Liver (tissue), 8 donors: ENCODE measurements at regions not wholly inside any gene's neighbourhood (a gene's known extent, or its start where the extent isn't known, plus 50 kb on each side); places are given as distances from the start of the nearest gene placed in this dataset.

Experiments
- DNase-seq: peaks from one replicate; pipeline ENCODE4 v3.0.0-alpha.2; 2017; ENCODE audit warnings: low spot score
- H3K27ac ChIP-seq, 2 donors: one replicate each; pipeline ENCODE4 v1.7.0; 2013; ENCODE audit warnings: inconsistent platforms in 2 of 2, low read length in 2 of 2, control low read depth in 1 of 2, low read depth in 1 of 2, mild to moderate bottlenecking in 1 of 2
- H3K27me3 ChIP-seq, 4 donors: one replicate each; pipeline versions ENCODE4 v1.6.1 to v1.7.0; 2013; ENCODE audit warnings: low read length in 3 of 4, inconsistent platforms in 1 of 4, mild to moderate bottlenecking in 1 of 4, moderate library complexity in 1 of 4; ENCODE audit not compliant: control insufficient read depth in 4 of 4, insufficient read depth in 4 of 4
- H3K36me3 ChIP-seq, 4 donors: one replicate each; pipeline versions ENCODE4 v1.6.1 to v1.7.0; 2013; ENCODE audit warnings: low read length in 3 of 4, mild to moderate bottlenecking in 3 of 4, low read depth in 1 of 4, moderate library complexity in 1 of 4; ENCODE audit not compliant: control insufficient read depth in 4 of 4, insufficient read depth in 3 of 4
- H3K4me1 ChIP-seq, 4 donors: one replicate each; pipeline versions ENCODE4 v1.6.1 to v1.7.0; 2013; ENCODE audit warnings: low read length in 3 of 4, mild to moderate bottlenecking in 3 of 4, moderate library complexity in 1 of 4; ENCODE audit not compliant: control insufficient read depth in 4 of 4, insufficient read depth in 4 of 4
- H3K4me3 ChIP-seq, 3 donors: one replicate each; pipeline versions ENCODE4 v1.6.1 to v1.7.0; 2013; ENCODE audit warnings: low read length in 3 of 3, control low read depth in 1 of 3, low read depth in 1 of 3, mild to moderate bottlenecking in 1 of 3
- H3K9ac ChIP-seq, 2 donors: one replicate each; pipeline ENCODE4 v1.7.0; 2013; ENCODE audit warnings: low read length in 2 of 2, mild to moderate bottlenecking in 2 of 2, moderate library complexity in 2 of 2, control low read depth in 1 of 2, low read depth in 1 of 2
- H3K9me3 ChIP-seq, 4 donors: one replicate each; pipeline versions ENCODE4 v1.6.1 to v1.7.0; 2013; ENCODE audit warnings: low read length in 3 of 4; ENCODE audit not compliant: control insufficient read depth in 4 of 4
- EGR1 ChIP-seq, 2 donors: IDR thresholded peaks; 2 replicates each; pipeline ENCODE4 v1.6.1; 2016 to 2018; ENCODE audit warnings: antibody characterized with exemption in 2 of 2, low read depth in 2 of 2
- FOXA1 ChIP-seq: IDR thresholded peaks from 2 replicates; pipeline ENCODE4 v1.6.1; 2016; ENCODE audit warnings: antibody characterized with exemption
- FOXA2 ChIP-seq: IDR thresholded peaks from 2 replicates; pipeline ENCODE4 v1.6.1; 2016; ENCODE audit warnings: antibody characterized with exemption
- GABPA ChIP-seq, 2 donors: IDR thresholded peaks in 1 of 2; conservative IDR thresholded peaks in 1 of 2; 2 replicates each; pipeline ENCODE4 v1.6.1; 2016; ENCODE audit warnings: antibody characterized with exemption in 2 of 2, mild to moderate bottlenecking in 1 of 2, moderate library complexity in 1 of 2
- HNF4G ChIP-seq: IDR thresholded peaks from 2 replicates; pipeline ENCODE4 v1.6.1; 2016; ENCODE audit warnings: antibody characterized with exemption
- JUND ChIP-seq, 2 donors: IDR thresholded peaks; 2 replicates each; pipeline ENCODE4 v1.6.1; 2016; ENCODE audit warnings: antibody characterized with exemption in 2 of 2
- NR2F2 ChIP-seq: IDR thresholded peaks from 2 replicates; pipeline ENCODE4 v1.6.1; 2016; ENCODE audit warnings: antibody characterized with exemption
- RAD21 ChIP-seq, 2 donors: IDR thresholded peaks; 2 replicates each; pipeline ENCODE4 v1.6.1; 2016; ENCODE audit warnings: antibody characterized with exemption in 2 of 2, mild to moderate bottlenecking in 2 of 2
- RXRA ChIP-seq, 2 donors: IDR thresholded peaks; 2 replicates each; pipeline ENCODE4 v1.6.1; 2017 to 2018; ENCODE audit warnings: antibody characterized with exemption in 2 of 2, mild to moderate bottlenecking in 1 of 2
- SP1 ChIP-seq: IDR thresholded peaks from 2 replicates; pipeline ENCODE4 v1.6.1; 2018; ENCODE audit warnings: antibody characterized with exemption, mild to moderate bottlenecking
- TAF1 ChIP-seq: conservative IDR thresholded peaks from 2 replicates; pipeline ENCODE4 v1.6.1; 2016; ENCODE audit warnings: antibody characterized with exemption, mild to moderate bottlenecking
- YY1 ChIP-seq: IDR thresholded peaks from 2 replicates; pipeline ENCODE4 v1.6.1; 2016; ENCODE audit warnings: antibody characterized with exemption, mild to moderate bottlenecking
- WGBS: extraction: QIAGEN DNeasy Blood & Tissue Kit; methylation state at CpG from one replicate; pipeline ENCODE4 v1.1.7; 2013; 5-methylcytosine and 5-hydroxymethylcytosine counted together
- TF ChIP-seq, protein P1 (sequence below): IDR thresholded peaks from 2 replicates; pipeline ENCODE4 v1.6.1; 2016; ENCODE audit warnings: antibody characterized with exemption
- TF ChIP-seq, protein P2 (sequence below): IDR thresholded peaks from 2 replicates; pipeline ENCODE4 v1.6.1; 2016; ENCODE audit warnings: antibody characterized with exemption
- TF ChIP-seq, protein P3 (sequence below): IDR thresholded peaks from 2 replicates; pipeline ENCODE4 v1.6.1; 2016; ENCODE audit warnings: antibody characterized with exemption, mild to moderate bottlenecking
- TF ChIP-seq, protein P4 (sequence below): fragments of 150-350 bp; IDR thresholded peaks from 2 replicates; pipeline ENCODE4 v1.5.1; 2017; ENCODE audit warnings: improper control_type of control experiment, low read depth, low read length; ENCODE audit not compliant: missing input control
- TF ChIP-seq, protein P5 (sequence below): IDR thresholded peaks from 2 replicates; pipeline ENCODE4 v1.6.1; 2016; ENCODE audit warnings: antibody characterized with exemption
- donor health status: healthy.
- donor health status: healthy.
- donor health status: healthy.
- donor health status: healthy.
- donor health status: healthy.

DNA sequence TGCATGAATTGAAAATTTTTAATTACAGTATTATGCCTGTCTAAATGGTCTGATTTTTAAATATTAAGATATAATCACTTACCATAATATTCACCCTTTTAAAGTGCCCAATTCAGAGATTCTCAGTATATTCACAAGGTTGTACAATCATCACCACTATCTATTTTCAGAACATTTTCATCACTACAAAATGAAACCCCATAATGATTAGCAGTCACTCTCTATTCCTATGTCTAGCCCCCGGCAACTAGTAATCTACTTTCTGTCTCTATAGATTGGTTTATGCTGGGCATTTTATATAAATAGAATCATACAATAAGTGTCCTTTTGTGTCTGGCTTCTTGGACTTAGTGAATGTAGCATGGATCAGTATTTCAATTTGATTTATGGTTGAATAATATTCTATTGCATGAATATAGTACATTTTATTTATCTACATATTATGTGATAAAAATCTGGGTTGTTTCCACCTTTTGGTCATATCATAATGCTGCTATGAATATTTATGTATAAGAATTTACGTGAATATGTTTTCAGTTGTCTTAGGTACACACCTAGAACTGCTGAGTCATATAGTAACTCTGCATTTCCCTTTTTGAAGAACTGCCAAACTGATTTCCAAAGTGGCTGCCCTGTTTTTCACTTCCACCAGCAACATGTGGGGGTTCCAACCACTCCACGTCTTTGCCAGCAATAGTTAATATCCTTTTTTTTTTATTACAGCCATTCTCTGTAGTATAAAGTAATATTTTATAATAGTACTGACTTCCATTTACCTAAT, 485.7 kb upstream of the ZNF385D start:
- Histone ChIP-seq H3K4me3 (no peak overlapping the region), H3K27me3 (peaks cover 0 to 5% (median 0%) of the 10 kb centered on the region in 4 donors), H3K9me3 (no peaks in the 10 kb centered on the region), H3K9ac (no peak overlapping the region), H3K4me1 (no peaks in the 10 kb centered on the region), H3K27ac (no peak overlapping the region), H3K36me3 (no peaks in the 10 kb centered on the region)
- no peak for DNase-seq
- no peak for TF ChIP-seq EGR1 (IDR thresholded peaks at IDR 0.05; ENCODE audit: low read depth in 2 of 2)
- no peak for TF ChIP-seq TAF1
- TF ChIP-seq SP1: no peak
- TF ChIP-seq FOXA1: no peak
- no peak for TF ChIP-seq NR2F2
- TF ChIP-seq HNF4G: no peak
- TF ChIP-seq YY1: no peak
- no peak for TF ChIP-seq JUND (IDR thresholded peaks at IDR 0.05)
- TF ChIP-seq, protein P1, sequence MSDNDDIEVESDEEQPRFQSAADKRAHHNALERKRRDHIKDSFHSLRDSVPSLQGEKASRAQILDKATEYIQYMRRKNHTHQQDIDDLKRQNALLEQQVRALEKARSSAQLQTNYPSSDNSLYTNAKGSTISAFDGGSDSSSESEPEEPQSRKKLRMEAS: no peak
- TF ChIP-seq, protein P2, sequence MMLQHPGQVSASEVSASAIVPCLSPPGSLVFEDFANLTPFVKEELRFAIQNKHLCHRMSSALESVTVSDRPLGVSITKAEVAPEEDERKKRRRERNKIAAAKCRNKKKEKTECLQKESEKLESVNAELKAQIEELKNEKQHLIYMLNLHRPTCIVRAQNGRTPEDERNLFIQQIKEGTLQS: no peak
- no peak for TF ChIP-seq GABPA (IDR thresholded peaks at IDR 0.05 in 1 of 2, conservative IDR thresholded peaks at IDR 0.05 in 1 of 2)
- TF ChIP-seq, protein P3, sequence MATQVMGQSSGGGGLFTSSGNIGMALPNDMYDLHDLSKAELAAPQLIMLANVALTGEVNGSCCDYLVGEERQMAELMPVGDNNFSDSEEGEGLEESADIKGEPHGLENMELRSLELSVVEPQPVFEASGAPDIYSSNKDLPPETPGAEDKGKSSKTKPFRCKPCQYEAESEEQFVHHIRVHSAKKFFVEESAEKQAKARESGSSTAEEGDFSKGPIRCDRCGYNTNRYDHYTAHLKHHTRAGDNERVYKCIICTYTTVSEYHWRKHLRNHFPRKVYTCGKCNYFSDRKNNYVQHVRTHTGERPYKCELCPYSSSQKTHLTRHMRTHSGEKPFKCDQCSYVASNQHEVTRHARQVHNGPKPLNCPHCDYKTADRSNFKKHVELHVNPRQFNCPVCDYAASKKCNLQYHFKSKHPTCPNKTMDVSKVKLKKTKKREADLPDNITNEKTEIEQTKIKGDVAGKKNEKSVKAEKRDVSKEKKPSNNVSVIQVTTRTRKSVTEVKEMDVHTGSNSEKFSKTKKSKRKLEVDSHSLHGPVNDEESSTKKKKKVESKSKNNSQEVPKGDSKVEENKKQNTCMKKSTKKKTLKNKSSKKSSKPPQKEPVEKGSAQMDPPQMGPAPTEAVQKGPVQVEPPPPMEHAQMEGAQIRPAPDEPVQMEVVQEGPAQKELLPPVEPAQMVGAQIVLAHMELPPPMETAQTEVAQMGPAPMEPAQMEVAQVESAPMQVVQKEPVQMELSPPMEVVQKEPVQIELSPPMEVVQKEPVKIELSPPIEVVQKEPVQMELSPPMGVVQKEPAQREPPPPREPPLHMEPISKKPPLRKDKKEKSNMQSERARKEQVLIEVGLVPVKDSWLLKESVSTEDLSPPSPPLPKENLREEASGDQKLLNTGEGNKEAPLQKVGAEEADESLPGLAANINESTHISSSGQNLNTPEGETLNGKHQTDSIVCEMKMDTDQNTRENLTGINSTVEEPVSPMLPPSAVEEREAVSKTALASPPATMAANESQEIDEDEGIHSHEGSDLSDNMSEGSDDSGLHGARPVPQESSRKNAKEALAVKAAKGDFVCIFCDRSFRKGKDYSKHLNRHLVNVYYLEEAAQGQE: no peak
- TF ChIP-seq, protein P4, sequence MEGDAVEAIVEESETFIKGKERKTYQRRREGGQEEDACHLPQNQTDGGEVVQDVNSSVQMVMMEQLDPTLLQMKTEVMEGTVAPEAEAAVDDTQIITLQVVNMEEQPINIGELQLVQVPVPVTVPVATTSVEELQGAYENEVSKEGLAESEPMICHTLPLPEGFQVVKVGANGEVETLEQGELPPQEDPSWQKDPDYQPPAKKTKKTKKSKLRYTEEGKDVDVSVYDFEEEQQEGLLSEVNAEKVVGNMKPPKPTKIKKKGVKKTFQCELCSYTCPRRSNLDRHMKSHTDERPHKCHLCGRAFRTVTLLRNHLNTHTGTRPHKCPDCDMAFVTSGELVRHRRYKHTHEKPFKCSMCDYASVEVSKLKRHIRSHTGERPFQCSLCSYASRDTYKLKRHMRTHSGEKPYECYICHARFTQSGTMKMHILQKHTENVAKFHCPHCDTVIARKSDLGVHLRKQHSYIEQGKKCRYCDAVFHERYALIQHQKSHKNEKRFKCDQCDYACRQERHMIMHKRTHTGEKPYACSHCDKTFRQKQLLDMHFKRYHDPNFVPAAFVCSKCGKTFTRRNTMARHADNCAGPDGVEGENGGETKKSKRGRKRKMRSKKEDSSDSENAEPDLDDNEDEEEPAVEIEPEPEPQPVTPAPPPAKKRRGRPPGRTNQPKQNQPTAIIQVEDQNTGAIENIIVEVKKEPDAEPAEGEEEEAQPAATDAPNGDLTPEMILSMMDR: no peak
- TF ChIP-seq RAD21 (IDR thresholded peaks at IDR 0.05): no peak
- no peak for TF ChIP-seq FOXA2
- TF ChIP-seq, protein P5, sequence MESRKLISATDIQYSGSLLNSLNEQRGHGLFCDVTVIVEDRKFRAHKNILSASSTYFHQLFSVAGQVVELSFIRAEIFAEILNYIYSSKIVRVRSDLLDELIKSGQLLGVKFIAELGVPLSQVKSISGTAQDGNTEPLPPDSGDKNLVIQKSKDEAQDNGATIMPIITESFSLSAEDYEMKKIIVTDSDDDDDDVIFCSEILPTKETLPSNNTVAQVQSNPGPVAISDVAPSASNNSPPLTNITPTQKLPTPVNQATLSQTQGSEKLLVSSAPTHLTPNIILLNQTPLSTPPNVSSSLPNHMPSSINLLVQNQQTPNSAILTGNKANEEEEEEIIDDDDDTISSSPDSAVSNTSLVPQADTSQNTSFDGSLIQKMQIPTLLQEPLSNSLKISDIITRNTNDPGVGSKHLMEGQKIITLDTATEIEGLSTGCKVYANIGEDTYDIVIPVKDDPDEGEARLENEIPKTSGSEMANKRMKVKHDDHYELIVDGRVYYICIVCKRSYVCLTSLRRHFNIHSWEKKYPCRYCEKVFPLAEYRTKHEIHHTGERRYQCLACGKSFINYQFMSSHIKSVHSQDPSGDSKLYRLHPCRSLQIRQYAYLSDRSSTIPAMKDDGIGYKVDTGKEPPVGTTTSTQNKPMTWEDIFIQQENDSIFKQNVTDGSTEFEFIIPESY: no peak
- no peak for TF ChIP-seq RXRA (IDR thresholded peaks at IDR 0.05)
- 69% methylated on average over 3 of the region's 3 CpGs for WGBS
